Gastroesophageal sphincter (tissue), 4 donors: ENCODE measurements at regions not wholly inside any gene's neighbourhood (a gene's known extent, or its start where the extent isn't known, plus 50 kb on each side); places are given as distances from the start of the nearest gene placed in this dataset.

Experiments
- ATAC-seq: fragments of 150-250 bp; one replicate; pipeline ENCODE4 v1.9.1; 2016; ENCODE audit warnings: mild to moderate bottlenecking, moderate library complexity
- H3K27ac ChIP-seq, 4 donors: fragments of 200-600 bp; sonication (generic) in 3 of 4; 1 replicate in 3 of 4; 2 replicates in 1 of 4; pipeline ENCODE4 v1.5.1; 2016 to 2019
- H3K27me3 ChIP-seq: fragments of 200-600 bp; sonication (generic); one replicate; pipeline ENCODE4 v1.5.1; 2019
- H3K36me3 ChIP-seq, 2 donors: fragments of 200-600 bp; sonication (generic); one replicate each; pipeline ENCODE4 v1.5.1; 2019; ENCODE audit warnings: control low read depth in 1 of 2
- H3K4me1 ChIP-seq, 3 donors: fragments of 200-600 bp; sonication (generic); 1 replicate in 2 of 3; 2 replicates in 1 of 3; pipeline ENCODE4 v1.5.1; 2016 to 2019; ENCODE audit warnings: control low read depth in 2 of 3
- H3K4me3 ChIP-seq, 2 donors: fragments of 200-600 bp; sonication (generic); one replicate each; pipeline ENCODE4 v1.5.1; 2019; ENCODE audit warnings: mild to moderate bottlenecking in 1 of 2, moderate library complexity in 1 of 2
- H3K9me3 ChIP-seq, 3 donors: fragments of 200-600 bp; sonication (generic); one replicate each; pipeline ENCODE4 v1.5.1; 2017 to 2019; ENCODE audit warnings: control low read depth in 2 of 3
- CTCF ChIP-seq, 4 experiments: fragments of 200-600 bp in 2 of 4; fragments of 450-650 bp in 2 of 4; sonication (generic) in 1 of 4; IDR thresholded peaks; one replicate each; pipeline ENCODE4 v1.5.1; 2017 to 2019; ENCODE audit warnings: antibody characterized with exemption in 4 of 4, mild to moderate bottlenecking in 2 of 4, moderate library complexity in 2 of 4
- EP300 ChIP-seq: sonication (generic); formaldehyde crosslinking; IDR thresholded peaks from one replicate; pipeline ENCODE4 v1.6.1; 2017; ENCODE audit warnings: antibody characterized with exemption, mild to moderate bottlenecking
- POLR2A ChIP-seq, 2 donors: fragments of 450-650 bp; IDR thresholded peaks; one replicate each; pipeline ENCODE4 v1.6.1; 2017; ENCODE audit warnings: antibody characterized with exemption in 2 of 2, mild to moderate bottlenecking in 2 of 2, moderate library complexity in 1 of 2
- POLR2AphosphoS5 ChIP-seq: sonication (generic); formaldehyde crosslinking; IDR thresholded peaks from one replicate; pipeline ENCODE4 v1.6.1; 2017; ENCODE audit warnings: antibody characterized with exemption
- WGBS, 2 donors: methylation state at CpG; one replicate each; pipeline ENCODE4 v1.1.5; 2018; ENCODE audit warnings: low coverage in 1 of 2; 5-methylcytosine and 5-hydroxymethylcytosine counted together

DNA sequence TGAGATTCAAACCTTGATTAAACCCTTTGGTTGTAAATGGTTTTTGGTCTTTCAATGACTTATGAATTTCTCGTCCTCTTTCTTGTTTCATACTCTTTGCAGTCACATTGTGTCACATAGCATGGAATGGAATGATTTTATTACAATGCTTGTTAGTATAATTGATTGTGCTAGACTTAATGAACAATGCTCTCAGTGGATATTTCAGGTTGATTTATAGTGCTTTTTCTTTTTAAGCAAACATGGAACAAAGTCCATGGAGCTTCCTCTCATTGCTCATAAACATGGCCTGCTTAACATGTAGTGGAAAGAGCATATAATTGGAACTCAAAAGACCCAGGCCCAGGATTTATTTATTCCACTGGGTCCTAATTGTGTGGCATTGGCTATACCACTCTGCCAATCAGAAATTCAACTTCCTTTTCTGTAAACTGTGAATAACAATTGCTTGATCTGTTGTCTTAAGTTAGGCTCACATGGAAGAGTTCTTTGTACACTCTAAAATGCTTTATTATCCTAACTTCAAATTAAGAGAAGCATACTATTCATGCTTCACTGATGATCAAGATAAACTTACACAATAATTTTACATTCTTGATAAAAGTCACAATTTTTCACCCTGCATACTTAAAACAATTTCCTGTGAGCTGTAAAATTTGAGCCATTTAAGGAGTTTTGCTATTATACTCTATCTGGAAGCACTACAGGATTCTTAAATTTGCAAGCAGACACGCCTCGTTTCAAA, 370.5 kb upstream of the PDE3A start:
- no peak for TF ChIP-seq EP300
- TF ChIP-seq CTCF (IDR thresholded peaks at IDR 0.05) = no peak
- no peak for TF ChIP-seq POLR2AphosphoS5
- no peak for TF ChIP-seq POLR2A (IDR thresholded peaks at IDR 0.05)
- Histone ChIP-seq H3K27me3 (no peaks in the 10 kb centered on the region), H3K27ac (no peak overlapping the region), H3K36me3 (no peaks in the 10 kb centered on the region), H3K4me3 (no peak overlapping the region), H3K9me3 (no peaks in the 10 kb centered on the region), H3K4me1 (no peaks in the 10 kb centered on the region)
- ATAC-seq = no peak
- WGBS, 2 donors = 87 to 92% methylated on average over 3 of the region's 3 CpGs

- TF ChIP-seq CTCF (IDR thresholded peaks at IDR 0.05) = no peak
- no peak for TF ChIP-seq EP300
- TF ChIP-seq POLR2A (IDR thresholded peaks at IDR 0.05) = no peak
- no peak for TF ChIP-seq POLR2AphosphoS5
- H3K4me1 ChIP-seq = no peaks in the 10 kb centered on the region
- H3K27ac ChIP-seq = no peak overlapping the region
- no peaks in the 10 kb centered on the region for H3K27me3 ChIP-seq
- no peaks in the 10 kb centered on the region for H3K9me3 ChIP-seq
- no peak overlapping the region for H3K4me3 ChIP-seq
- no peaks in the 10 kb centered on the region for H3K36me3 ChIP-seq
- WGBS, 2 donors = 100% methylated on average over 1 of the region's 1 CpG; no CpG with 5 or more reads in 1 of the 2 donors
- no peak for ATAC-seq
Measured at GRCh38 chr12:19998411-19998810, 369.9 kb upstream of the PDE3A start.

GRCh38 chr12:19998961-19999804, 369.2 kb upstream of the PDE3A start:
- Histone ChIP-seq H3K36me3 (no peaks in the 10 kb centered on the region), H3K9me3 (no peaks in the 10 kb centered on the region), H3K4me3 (no peak overlapping the region), H3K27me3 (no peaks in the 10 kb centered on the region), H3K4me1 (no peaks in the 10 kb centered on the region), H3K27ac (no peak overlapping the region)
- no peak for TF ChIP-seq CTCF (IDR thresholded peaks at IDR 0.05)
- no peak for TF ChIP-seq EP300
- no peak for TF ChIP-seq POLR2AphosphoS5
- 60 to 65% methylated on average over 3 to 5 of the region's 5 CpGs for WGBS, 2 donors
- ATAC-seq = no peak

GRCh38 chr12:19999805-20000138, 368.6 kb upstream of the PDE3A start:
- no peak for ATAC-seq
- Histone ChIP-seq H3K27ac (no peak overlapping the region), H3K9me3 (no peaks in the 10 kb centered on the region), H3K36me3 (no peaks in the 10 kb centered on the region), H3K27me3 (no peaks in the 10 kb centered on the region), H3K4me3 (no peak overlapping the region), H3K4me1 (no peaks in the 10 kb centered on the region)
- 85 to 88% methylated on average over 1 of the region's 1 CpG for WGBS, 2 donors
- no peak for TF ChIP-seq EP300
- TF ChIP-seq POLR2A (IDR thresholded peaks at IDR 0.05) = no peak
- no peak for TF ChIP-seq POLR2AphosphoS5
- TF ChIP-seq CTCF (IDR thresholded peaks at IDR 0.05) = no peak
